MM.1S (cell line): ENCODE measurements at regions not wholly inside any gene's neighbourhood (a gene's known extent, or its start where the extent isn't known, plus 50 kb on each side); places are given as distances from the start of the nearest gene placed in this dataset.

Experiments
- EZH2 ChIP-seq: fragments of 300-600 bp; sonication (generic); optimal IDR thresholded peaks from 2 replicates; pipeline ENCODE3; 2017; ENCODE audit warnings: low read depth, mild to moderate bottlenecking, antibody characterized with exemption, low read length, mixed read lengths
- EZH2phosphoT487 ChIP-seq: fragments of 300-600 bp; sonication (generic); IDR thresholded peaks from 2 replicates; pipeline ENCODE4 v1.6.1; 2018; ENCODE audit warnings: antibody characterized with exemption, low read length
- TF ChIP-seq, protein P1 (sequence below): fragments of 300-600 bp; sonication (generic); IDR thresholded peaks from 2 replicates; pipeline ENCODE4 v1.5.1; 2016; ENCODE audit warnings: antibody characterized with exemption, low read length, mixed read lengths

GRCh38 chr2:196224756-196225155, 53.4 kb upstream of the STK17B start:
- TF ChIP-seq, protein P1, sequence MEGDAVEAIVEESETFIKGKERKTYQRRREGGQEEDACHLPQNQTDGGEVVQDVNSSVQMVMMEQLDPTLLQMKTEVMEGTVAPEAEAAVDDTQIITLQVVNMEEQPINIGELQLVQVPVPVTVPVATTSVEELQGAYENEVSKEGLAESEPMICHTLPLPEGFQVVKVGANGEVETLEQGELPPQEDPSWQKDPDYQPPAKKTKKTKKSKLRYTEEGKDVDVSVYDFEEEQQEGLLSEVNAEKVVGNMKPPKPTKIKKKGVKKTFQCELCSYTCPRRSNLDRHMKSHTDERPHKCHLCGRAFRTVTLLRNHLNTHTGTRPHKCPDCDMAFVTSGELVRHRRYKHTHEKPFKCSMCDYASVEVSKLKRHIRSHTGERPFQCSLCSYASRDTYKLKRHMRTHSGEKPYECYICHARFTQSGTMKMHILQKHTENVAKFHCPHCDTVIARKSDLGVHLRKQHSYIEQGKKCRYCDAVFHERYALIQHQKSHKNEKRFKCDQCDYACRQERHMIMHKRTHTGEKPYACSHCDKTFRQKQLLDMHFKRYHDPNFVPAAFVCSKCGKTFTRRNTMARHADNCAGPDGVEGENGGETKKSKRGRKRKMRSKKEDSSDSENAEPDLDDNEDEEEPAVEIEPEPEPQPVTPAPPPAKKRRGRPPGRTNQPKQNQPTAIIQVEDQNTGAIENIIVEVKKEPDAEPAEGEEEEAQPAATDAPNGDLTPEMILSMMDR = no peak
- TF ChIP-seq EZH2 = no peak
- no peak for TF ChIP-seq EZH2phosphoT487
